ENCODE measurements at regions not wholly inside any gene's neighbourhood (a gene's known extent, or its start where the extent isn't known, plus 50 kb on each side); places are given as distances from the start of the nearest gene placed in this dataset.

GRCh38 chr2:133658020-133658903, 90.0 kb upstream of the NCKAP5 start:
- no peak overlapping the region for H3K4me3 ChIP-seq (ENCODE audit: low read depth, low read length)
- POLR2A ChIA-PET = no interaction called here
- CTCF ChIA-PET = interaction anchor here (1.0 to 1.6 kb wide), 2 partner anchors 13 to 14 kb away, joined by 3 to 4 read pairs; no protein-coding TSS in a partner anchor
- no peak for TF ChIP-seq CTCF (IDR thresholded peaks at IDR 0.05; ENCODE audit: insufficient read depth, low read length, missing control alignments)
- no peak for DNase-seq (ENCODE audit: low read depth, low spot score)

- H3K4me3 ChIP-seq (ENCODE audit: low read depth, low read length) = no peak overlapping the region
- ChIA-PET POLR2A (no interaction called here), CTCF (interaction anchor here (1.5 kb wide), 1 partner anchor 120 kb away, joined by 4 read pairs; no protein-coding TSS in a partner anchor)
- DNase-seq (ENCODE audit: low read depth, low spot score) = no peak
- no peak for TF ChIP-seq CTCF (IDR thresholded peaks at IDR 0.05; ENCODE audit: insufficient read depth, low read length, missing control alignments)
These were observed 92.2 kb upstream of the NCKAP5 start for GRCh38 chr2:133660510-133660909.

GRCh38 chr2:133661392-133661791, 93.1 kb upstream of the NCKAP5 start:
- ChIA-PET POLR2A (no interaction called here), CTCF (no interaction called here)
- H3K4me3 ChIP-seq (ENCODE audit: low read depth, low read length) = no peak overlapping the region
- DNase-seq (ENCODE audit: low read depth, low spot score) = no peak
- TF ChIP-seq CTCF (IDR thresholded peaks at IDR 0.05; ENCODE audit: insufficient read depth, low read length, missing control alignments) = no peak

GRCh38 chr2:133666621-133667020, 98.4 kb upstream of the NCKAP5 start:
- H3K4me3 ChIP-seq (ENCODE audit: low read depth, low read length) = no peak overlapping the region
- POLR2A ChIA-PET = no interaction called here
- CTCF ChIA-PET = no interaction called here
- DNase-seq (ENCODE audit: low read depth, low spot score) = no peak
- TF ChIP-seq CTCF (IDR thresholded peaks at IDR 0.05; ENCODE audit: insufficient read depth, low read length, missing control alignments) = no peak

- no peak overlapping the region for H3K4me3 ChIP-seq (ENCODE audit: low read depth, low read length)
- POLR2A ChIA-PET = no interaction called here
- no peak for DNase-seq (ENCODE audit: low read depth, low spot score)
- CTCF ChIA-PET = no interaction called here
- TF ChIP-seq CTCF (IDR thresholded peaks at IDR 0.05; ENCODE audit: insufficient read depth, low read length, missing control alignments) = no peak
These were observed 98.8 kb upstream of the NCKAP5 start for GRCh38 chr2:133667085-133667484.

- ChIA-PET CTCF (interaction anchor here (1.3 kb wide), 1 partner anchor 112 kb away, joined by 3 read pairs; no protein-coding TSS in a partner anchor), POLR2A (no interaction called here)
- no peak for TF ChIP-seq CTCF (IDR thresholded peaks at IDR 0.05; ENCODE audit: insufficient read depth, low read length, missing control alignments)
- no peak overlapping the region for H3K4me3 ChIP-seq (ENCODE audit: low read depth, low read length)
- DNase-seq (ENCODE audit: low read depth, low spot score) = no peak
These were observed 99.7 kb upstream of the NCKAP5 start for GRCh38 chr2:133667968-133668367.

Data from AG04449 (cell line).